Chondrocyte (in vitro differentiated cells): ENCODE measurements at regions not wholly inside any gene's neighbourhood (a gene's known extent, or its start where the extent isn't known, plus 50 kb on each side); places are given as distances from the start of the nearest gene placed in this dataset.
"Not testable (repeated sequence)": the region's sequence is repeated elsewhere in the genome, so short reads cannot be mapped to it uniquely, and the experiment has no call there.

ENCODE experiments used
- DNase-seq: peaks from one replicate; pipeline ENCODE4 v3.0.0; 2021; ENCODE audit warnings: mixed read lengths, low spot score
- H3K27ac Mint-ChIP-seq: one replicate; pipeline ENCODE4 v1.8.0; 2021; ENCODE audit warnings: mild to moderate bottlenecking, moderate library complexity, mixed read lengths; ENCODE audit not compliant: unreplicated experiment
- H3K27me3 Mint-ChIP-seq: 2 replicates; pipeline ENCODE4 v1.8.0; 2021; ENCODE audit warnings: low read depth, mixed read lengths
- H3K36me3 Mint-ChIP-seq: 2 replicates; pipeline ENCODE4 v1.8.0; 2021; ENCODE audit warnings: low read depth, mixed read lengths
- H3K4me1 Mint-ChIP-seq: 2 replicates; pipeline ENCODE4 v1.8.0; 2021; ENCODE audit warnings: low read depth, mild to moderate bottlenecking, mixed read lengths
- H3K4me3 Mint-ChIP-seq: one replicate; pipeline ENCODE4 v1.8.0; 2021; ENCODE audit warnings: mild to moderate bottlenecking, moderate library complexity, mixed read lengths; ENCODE audit not compliant: unreplicated experiment
- H3K9me3 Mint-ChIP-seq: 2 replicates; pipeline ENCODE4 v1.8.0; 2021; ENCODE audit warnings: low read depth, mixed read lengths
- TF ChIP-seq, protein P1 (sequence below): fragments of 200-600 bp; sonication (generic); IDR thresholded peaks from 2 replicates; pipeline ENCODE4 v1.5.0; 2021; ENCODE audit warnings: antibody characterized with exemption, mild to moderate bottlenecking, moderate library complexity

DNA sequence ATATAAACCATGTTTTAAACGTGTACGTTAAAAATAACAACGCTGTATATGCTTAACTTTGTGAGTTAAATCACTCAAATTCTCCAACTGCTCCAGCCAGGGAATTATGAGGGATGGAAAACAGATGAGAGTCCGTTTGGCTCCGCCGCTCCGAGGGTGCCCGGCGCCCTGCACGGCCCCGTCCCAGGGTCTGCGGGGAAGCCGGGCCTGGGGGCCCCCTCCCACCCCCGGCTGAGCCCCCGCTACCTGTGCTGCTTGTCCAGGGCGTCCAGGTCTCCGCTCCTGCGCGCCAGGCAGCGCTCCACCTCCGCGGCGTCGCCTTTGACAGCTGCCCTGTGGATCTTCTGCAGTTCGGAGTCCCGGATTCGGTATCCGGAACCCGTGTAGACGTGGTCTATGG is 415.5 kb downstream of the FOXD4L4 start:
- DNase-seq, H3K36me3 Mint-ChIP-seq: not testable (repeated sequence)

DNA sequence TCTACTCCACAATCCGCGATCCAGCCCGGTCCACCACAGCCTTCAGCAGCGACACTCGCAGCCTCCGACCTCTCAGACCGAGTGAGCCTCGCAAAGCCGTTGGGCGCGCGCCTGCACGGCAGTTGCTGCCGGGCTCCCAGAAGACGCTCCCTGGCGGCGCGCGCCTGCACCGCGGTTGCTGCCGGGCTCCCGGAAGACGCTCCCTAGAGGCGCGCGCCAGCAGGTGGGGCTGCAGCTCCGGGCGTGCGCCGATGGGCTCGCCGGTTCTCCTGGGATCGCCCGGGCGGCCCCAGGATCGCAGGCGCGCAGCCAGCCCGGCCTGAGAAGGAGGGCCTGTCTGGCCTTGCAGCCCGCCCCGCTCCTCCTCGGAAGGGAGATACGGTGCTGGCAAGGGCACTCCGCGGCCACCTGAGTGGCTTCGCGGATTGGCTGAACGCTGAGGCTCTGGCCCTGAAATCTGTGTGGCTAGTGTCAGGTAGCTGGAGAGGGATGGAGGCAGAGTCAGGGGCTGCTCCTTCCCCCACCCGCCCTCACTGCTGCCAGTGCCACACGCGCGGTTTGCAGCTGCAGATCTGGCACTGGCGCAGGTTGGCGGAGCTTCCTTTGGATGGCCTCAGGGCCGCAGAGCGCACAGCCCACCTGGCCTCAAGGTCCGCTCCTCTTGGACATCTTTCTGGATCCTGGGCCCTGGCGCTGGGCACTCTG is 416.2 kb downstream of the FOXD4L4 start:
- H3K4me1 Mint-ChIP-seq, H3K36me3 Mint-ChIP-seq, DNase-seq, H3K4me3 Mint-ChIP-seq, H3K27ac Mint-ChIP-seq, H3K27me3 Mint-ChIP-seq, H3K9me3 Mint-ChIP-seq: not testable (repeated sequence)
- TF ChIP-seq, protein P1, sequence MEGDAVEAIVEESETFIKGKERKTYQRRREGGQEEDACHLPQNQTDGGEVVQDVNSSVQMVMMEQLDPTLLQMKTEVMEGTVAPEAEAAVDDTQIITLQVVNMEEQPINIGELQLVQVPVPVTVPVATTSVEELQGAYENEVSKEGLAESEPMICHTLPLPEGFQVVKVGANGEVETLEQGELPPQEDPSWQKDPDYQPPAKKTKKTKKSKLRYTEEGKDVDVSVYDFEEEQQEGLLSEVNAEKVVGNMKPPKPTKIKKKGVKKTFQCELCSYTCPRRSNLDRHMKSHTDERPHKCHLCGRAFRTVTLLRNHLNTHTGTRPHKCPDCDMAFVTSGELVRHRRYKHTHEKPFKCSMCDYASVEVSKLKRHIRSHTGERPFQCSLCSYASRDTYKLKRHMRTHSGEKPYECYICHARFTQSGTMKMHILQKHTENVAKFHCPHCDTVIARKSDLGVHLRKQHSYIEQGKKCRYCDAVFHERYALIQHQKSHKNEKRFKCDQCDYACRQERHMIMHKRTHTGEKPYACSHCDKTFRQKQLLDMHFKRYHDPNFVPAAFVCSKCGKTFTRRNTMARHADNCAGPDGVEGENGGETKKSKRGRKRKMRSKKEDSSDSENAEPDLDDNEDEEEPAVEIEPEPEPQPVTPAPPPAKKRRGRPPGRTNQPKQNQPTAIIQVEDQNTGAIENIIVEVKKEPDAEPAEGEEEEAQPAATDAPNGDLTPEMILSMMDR = peak; percentile 42

More for the DNA sequence above, 415.5 kb downstream of the FOXD4L4 start:
- not testable (repeated sequence) for H3K27ac Mint-ChIP-seq, H3K4me3 Mint-ChIP-seq, H3K27me3 Mint-ChIP-seq, H3K4me1 Mint-ChIP-seq, H3K9me3 Mint-ChIP-seq

DNA sequence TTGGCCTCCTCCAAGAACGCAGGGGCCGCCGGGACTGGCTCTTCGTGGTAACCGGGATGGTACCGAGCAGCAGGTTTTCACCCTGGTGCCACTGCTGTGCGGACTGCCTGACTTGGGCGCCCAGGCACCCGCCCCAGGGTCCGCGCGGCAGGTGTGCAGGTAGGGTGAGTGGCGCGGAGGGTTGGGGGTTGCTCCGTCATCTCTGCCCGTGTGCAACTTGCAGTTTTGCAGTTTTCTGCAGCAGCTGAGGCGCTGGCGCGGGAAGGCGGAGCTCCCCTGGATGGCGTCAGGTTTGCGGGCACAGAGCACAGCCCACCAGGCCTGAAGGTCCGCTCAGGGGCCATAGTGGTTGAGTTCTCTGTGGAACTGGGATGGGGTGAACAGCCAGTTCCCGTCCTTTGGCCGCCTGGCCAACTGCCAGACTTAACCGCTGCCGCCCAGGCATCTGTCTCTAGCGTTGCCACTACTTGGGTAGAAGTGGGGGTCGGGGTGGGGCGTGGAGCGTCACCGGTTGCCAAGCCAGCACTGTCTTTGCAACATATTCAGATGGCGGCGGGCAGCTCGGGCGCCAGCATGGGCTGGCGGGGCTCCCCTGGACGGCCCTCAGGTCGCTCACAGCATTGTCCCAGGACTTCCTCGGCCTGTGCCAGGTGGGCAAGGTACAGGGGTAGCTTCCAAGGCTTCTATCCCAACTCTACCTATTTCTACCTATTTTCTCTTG is 417.2 kb downstream of the FOXD4L4 start:
- peak; percentile 61 for DNase-seq
- H3K27ac Mint-ChIP-seq, H3K4me1 Mint-ChIP-seq, H3K9me3 Mint-ChIP-seq, H3K27me3 Mint-ChIP-seq, H3K4me3 Mint-ChIP-seq, H3K36me3 Mint-ChIP-seq: not testable (repeated sequence)

DNA sequence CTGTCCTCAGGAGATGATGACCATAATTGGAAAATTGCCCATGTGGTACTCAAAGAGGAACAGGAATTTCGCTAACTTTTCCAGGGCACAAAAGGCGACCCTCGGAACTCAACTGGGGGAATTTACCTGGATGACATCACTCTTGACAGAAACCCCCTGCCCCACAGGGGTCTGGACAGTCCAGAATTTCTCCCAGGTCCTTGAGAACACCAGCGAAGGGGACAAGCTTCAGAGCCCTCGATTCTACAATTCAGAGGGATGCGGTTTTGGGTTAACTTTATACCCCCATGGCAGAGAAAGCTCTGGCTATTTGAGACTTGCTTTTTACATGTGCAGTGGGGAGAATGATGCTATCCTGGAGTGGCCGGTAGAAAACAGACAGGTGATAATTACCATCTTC is 445.4 kb downstream of the FOXD4L4 start:
- not testable (repeated sequence) for H3K4me1 Mint-ChIP-seq, H3K27me3 Mint-ChIP-seq, DNase-seq, H3K27ac Mint-ChIP-seq, H3K4me3 Mint-ChIP-seq, H3K9me3 Mint-ChIP-seq, H3K36me3 Mint-ChIP-seq

DNA sequence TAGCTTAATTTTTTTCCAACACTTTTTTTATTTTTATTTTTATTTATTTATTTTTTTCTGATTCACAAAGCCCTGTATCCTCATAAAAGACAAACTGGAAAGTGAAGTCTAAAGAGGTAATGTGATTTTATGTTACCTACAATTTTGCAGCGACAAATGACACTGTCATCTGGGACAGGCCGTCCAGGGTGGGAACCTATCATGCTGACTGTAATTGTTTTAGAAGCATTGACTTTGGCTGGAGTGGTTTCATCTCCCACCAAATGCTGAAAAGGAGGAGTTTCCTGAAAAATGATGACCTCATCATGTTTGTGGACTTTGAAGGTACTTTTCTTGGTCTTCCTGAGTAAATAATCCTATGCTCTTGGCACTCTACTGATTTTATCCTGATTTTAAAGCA is 446.7 kb downstream of the FOXD4L4 start:
- not testable (repeated sequence) for H3K27me3 Mint-ChIP-seq, H3K4me1 Mint-ChIP-seq, H3K36me3 Mint-ChIP-seq

DNA sequence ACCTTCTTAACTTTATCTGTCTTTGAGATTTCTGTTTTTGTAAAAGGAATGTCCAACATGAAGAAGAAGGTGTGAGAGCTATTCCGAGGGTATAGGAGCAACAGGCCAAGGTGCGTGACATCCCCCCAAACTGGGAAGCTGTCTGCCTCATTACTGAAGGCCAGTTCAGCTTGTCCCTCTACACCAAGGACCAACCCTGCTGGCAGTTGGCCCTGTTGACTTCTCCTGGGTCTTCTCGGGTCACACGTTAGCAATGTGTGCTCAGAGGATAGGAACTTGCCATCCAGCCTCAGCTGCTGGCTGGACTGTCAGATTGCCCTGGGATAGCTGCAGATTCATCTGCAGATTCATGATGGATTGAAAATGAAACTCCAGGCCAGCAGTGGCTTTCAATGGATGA is 460.3 kb downstream of the FOXD4L4 start:
- H3K9me3 Mint-ChIP-seq, H3K27ac Mint-ChIP-seq, H3K4me1 Mint-ChIP-seq, H3K27me3 Mint-ChIP-seq, H3K36me3 Mint-ChIP-seq, H3K4me3 Mint-ChIP-seq, DNase-seq: not testable (repeated sequence)

More for the DNA sequence above, 446.7 kb downstream of the FOXD4L4 start:
- H3K4me3 Mint-ChIP-seq, H3K9me3 Mint-ChIP-seq, DNase-seq, H3K27ac Mint-ChIP-seq: not testable (repeated sequence)

DNA sequence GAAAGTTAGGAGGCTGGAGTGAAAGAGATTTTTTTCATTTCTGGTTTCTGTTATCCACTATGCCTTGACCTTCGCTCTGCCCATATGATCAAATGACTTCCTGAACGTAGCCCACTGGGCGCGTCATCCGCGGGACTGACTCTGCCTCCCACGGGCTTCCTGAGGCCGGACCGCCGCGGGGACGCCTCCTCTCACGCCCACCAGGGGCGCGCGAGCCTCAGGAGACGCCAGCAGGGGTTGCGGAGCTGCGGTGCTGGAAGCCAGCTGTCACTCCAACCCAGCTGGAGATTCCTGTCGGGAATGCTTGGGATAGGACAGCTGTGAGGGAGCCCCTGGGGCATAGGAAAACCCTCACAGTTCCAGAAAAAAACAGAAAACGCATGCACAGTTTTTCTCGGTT is 461.5 kb downstream of the FOXD4L4 start:
- TF ChIP-seq, protein P1 = peak; percentile 43
- not testable (repeated sequence) for H3K27ac Mint-ChIP-seq, H3K9me3 Mint-ChIP-seq, H3K36me3 Mint-ChIP-seq, H3K4me1 Mint-ChIP-seq, DNase-seq, H3K27me3 Mint-ChIP-seq
- H3K4me3 Mint-ChIP-seq = peak overlapping the region; percentile 16

DNA sequence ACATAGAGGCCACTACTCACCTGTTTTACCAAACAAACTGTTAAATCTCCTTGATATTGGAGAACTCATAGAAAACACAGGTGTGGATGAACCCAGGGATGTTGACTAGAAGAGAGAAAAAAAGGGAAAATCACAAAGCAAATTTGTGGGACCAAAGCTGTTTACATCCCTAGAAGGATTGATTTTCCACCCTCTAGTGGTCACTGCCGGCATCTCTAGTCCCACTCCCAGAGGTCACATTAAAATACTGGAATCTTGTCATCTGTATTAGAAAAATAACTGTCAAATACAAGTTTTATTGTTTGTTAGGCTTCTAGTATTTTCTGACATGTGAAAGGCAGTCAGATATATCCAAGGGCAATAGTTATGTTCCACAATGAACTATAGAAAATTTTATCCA is 469.7 kb downstream of the FOXD4L4 start:
- not testable (repeated sequence) for DNase-seq, H3K4me3 Mint-ChIP-seq, H3K27me3 Mint-ChIP-seq, H3K4me1 Mint-ChIP-seq, H3K9me3 Mint-ChIP-seq, H3K36me3 Mint-ChIP-seq, H3K27ac Mint-ChIP-seq

DNA sequence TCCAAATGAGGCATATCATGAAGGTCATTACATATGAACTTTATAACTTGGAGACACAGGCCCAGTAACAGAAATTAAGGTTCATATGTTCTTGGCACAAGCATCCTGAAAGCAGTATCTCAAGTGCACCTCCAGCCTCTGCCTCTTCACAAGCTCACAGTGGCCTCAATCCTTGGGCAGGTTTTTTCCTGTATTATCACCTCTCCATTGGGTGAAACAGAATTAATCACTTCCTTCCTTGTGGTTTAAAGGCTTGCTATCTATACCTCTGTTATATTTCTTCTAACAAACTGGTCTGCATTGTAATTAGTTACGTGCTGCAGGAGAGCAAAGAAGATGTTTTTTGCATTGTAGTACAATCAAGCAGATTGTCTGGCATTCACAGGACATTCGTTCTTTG is 471.0 kb downstream of the FOXD4L4 start:
- not testable (repeated sequence) for H3K9me3 Mint-ChIP-seq, DNase-seq, H3K36me3 Mint-ChIP-seq, H3K4me1 Mint-ChIP-seq, H3K27me3 Mint-ChIP-seq, H3K4me3 Mint-ChIP-seq, H3K27ac Mint-ChIP-seq

DNA sequence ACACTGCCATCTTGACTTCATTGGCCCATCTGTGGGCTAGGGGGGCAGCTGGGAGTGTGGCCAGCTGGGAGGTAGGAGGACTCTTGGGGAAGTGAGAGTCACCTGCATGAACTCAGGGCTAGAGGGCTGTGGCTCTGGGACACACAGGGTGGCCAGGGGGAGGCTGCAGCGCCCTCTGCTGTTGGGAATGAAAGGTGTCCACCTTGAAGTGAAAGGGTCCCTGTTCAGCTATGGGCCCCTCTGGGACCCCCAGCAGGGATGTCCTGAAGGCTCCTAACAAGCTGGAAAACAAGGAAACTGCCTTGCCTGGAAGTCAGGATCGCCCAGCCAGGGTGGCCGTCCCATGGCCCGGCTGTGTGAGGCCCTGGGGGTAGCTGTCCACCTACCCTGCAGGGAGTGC is 507.8 kb downstream of the FOXD4L4 start:
- H3K27ac Mint-ChIP-seq, DNase-seq, H3K27me3 Mint-ChIP-seq, H3K4me3 Mint-ChIP-seq, H3K9me3 Mint-ChIP-seq, H3K4me1 Mint-ChIP-seq, H3K36me3 Mint-ChIP-seq: not testable (repeated sequence)

DNA sequence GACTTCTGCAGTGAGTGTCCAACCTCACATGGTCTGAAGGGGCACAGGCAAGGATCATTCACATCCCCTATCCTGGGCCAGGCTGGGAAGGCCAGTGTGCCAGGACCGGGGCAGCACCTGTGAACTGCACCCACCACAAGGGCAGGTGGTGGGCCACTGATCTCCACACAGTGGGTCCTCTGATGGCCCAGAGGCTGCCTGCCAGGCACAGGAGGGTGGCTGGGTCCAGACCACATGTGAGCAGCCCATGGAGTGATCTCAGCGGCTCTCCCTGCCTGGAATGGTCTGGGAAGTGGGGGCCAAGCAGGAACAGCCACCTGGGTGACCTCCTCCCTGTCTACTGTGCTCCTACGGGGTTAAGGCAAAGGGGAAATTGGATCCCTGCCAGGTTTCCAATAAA is 508.5 kb downstream of the FOXD4L4 start:
- H3K36me3 Mint-ChIP-seq, H3K27ac Mint-ChIP-seq, H3K4me1 Mint-ChIP-seq, H3K9me3 Mint-ChIP-seq, DNase-seq, H3K27me3 Mint-ChIP-seq, H3K4me3 Mint-ChIP-seq: not testable (repeated sequence)
